ENCODE measurements at regions not wholly inside any gene's neighbourhood (a gene's known extent, or its start where the extent isn't known, plus 50 kb on each side); places are given as distances from the start of the nearest gene placed in this dataset.

- no peaks in the 10 kb centered on the region for H3K27me3 ChIP-seq (ENCODE audit: control insufficient read depth in 1 of 2, insufficient read depth in 2 of 2, low read length in 2 of 2)
- no peak overlapping the region for H3K27ac Mint-ChIP-seq
- H3K36me3 Mint-ChIP-seq (ENCODE audit: low read depth) = no peaks in the 10 kb centered on the region
- peaks cover 0 to 3% of the 10 kb centered on the region in 2 experiments for H3K9me3 ChIP-seq (ENCODE audit: control insufficient read depth in 1 of 2, insufficient read depth in 1 of 2, low read length in 2 of 2)
- POLR2A ChIA-PET = no interaction called here
- intact Hi-C loops (cut with DNase I, micrococcal nuclease) = no loop called here
- no peaks in the 10 kb centered on the region for H3K4me1 ChIP-seq (ENCODE audit: insufficient read depth, low read length)
- peaks cover 2% of the 10 kb centered on the region for H3K9me3 Mint-ChIP-seq
- no peak overlapping the region for H3K27ac ChIP-seq (ENCODE audit: low read depth in 1 of 2, low read length in 2 of 2)
- no peak for TF ChIP-seq CTCF (IDR thresholded peaks at IDR 0.05)
- DNase-seq = no peak
- CTCF ChIA-PET = no interaction called here
- ATAC-seq (ENCODE audit: poor library complexity) = no peak
- H3K4me3 Mint-ChIP-seq = no peak overlapping the region
- no peak overlapping the region for H3K4me3 ChIP-seq (ENCODE audit: low read length)
- no peaks in the 10 kb centered on the region for H3K27me3 Mint-ChIP-seq
- H3K36me3 ChIP-seq (ENCODE audit: insufficient read depth, low read length) = no peaks in the 10 kb centered on the region
- H3K4me1 Mint-ChIP-seq (ENCODE audit: low read depth) = no peaks in the 10 kb centered on the region
Observed at GRCh38 chr11:109808569-109808968, 284.6 kb upstream of the ZC3H12C start.

GRCh38 chr11:109814824-109815223 is 278.4 kb upstream of the ZC3H12C start:
- Histone ChIP-seq H3K9me3 (ENCODE audit: control insufficient read depth in 1 of 2, insufficient read depth in 1 of 2, low read length in 2 of 2) (no peaks in the 10 kb centered on the region), H3K27ac (ENCODE audit: low read depth in 1 of 2, low read length in 2 of 2) (no peak overlapping the region), H3K36me3 (ENCODE audit: insufficient read depth, low read length) (no peaks in the 10 kb centered on the region), H3K27me3 (ENCODE audit: control insufficient read depth in 1 of 2, insufficient read depth in 2 of 2, low read length in 2 of 2) (peaks cover 0 to 3% of the 10 kb centered on the region in 2 experiments), H3K4me1 (ENCODE audit: insufficient read depth, low read length) (no peaks in the 10 kb centered on the region), H3K4me3 (ENCODE audit: low read length) (no peak overlapping the region)
- Mint-ChIP-seq H3K27ac (no peak overlapping the region), H3K27me3 (no peaks in the 10 kb centered on the region), H3K4me3 (no peak overlapping the region), H3K36me3 (ENCODE audit: low read depth) (no peaks in the 10 kb centered on the region), H3K9me3 (no peaks in the 10 kb centered on the region), H3K4me1 (ENCODE audit: low read depth) (peaks cover 15% of the 10 kb centered on the region)
- CTCF ChIA-PET = no interaction called here
- intact Hi-C loops (cut with DNase I, micrococcal nuclease) = no loop called here
- no peak for DNase-seq
- TF ChIP-seq CTCF (IDR thresholded peaks at IDR 0.05) = no peak
- ATAC-seq (ENCODE audit: poor library complexity) = no peak
- POLR2A ChIA-PET = no interaction called here

GRCh38 chr11:109815500-109816150 is 277.6 kb upstream of the ZC3H12C start:
- Histone ChIP-seq H3K27ac (ENCODE audit: low read depth in 1 of 2, low read length in 2 of 2) (no peak overlapping the region), H3K4me1 (ENCODE audit: insufficient read depth, low read length) (no peaks in the 10 kb centered on the region), H3K9me3 (ENCODE audit: control insufficient read depth in 1 of 2, insufficient read depth in 1 of 2, low read length in 2 of 2) (no peaks in the 10 kb centered on the region), H3K27me3 (ENCODE audit: control insufficient read depth in 1 of 2, insufficient read depth in 2 of 2, low read length in 2 of 2) (peaks cover 0 to 3% of the 10 kb centered on the region in 2 experiments), H3K36me3 (ENCODE audit: insufficient read depth, low read length) (no peaks in the 10 kb centered on the region), H3K4me3 (ENCODE audit: low read length) (no peak overlapping the region)
- ChIA-PET CTCF (no interaction called here), POLR2A (no interaction called here)
- Mint-ChIP-seq H3K27ac (no peak overlapping the region), H3K27me3 (no peaks in the 10 kb centered on the region), H3K36me3 (ENCODE audit: low read depth) (no peaks in the 10 kb centered on the region), H3K4me1 (ENCODE audit: low read depth) (peaks cover 15% of the 10 kb centered on the region), H3K4me3 (no peak overlapping the region), H3K9me3 (no peaks in the 10 kb centered on the region)
- no peak for TF ChIP-seq CTCF (IDR thresholded peaks at IDR 0.05)
- ATAC-seq (ENCODE audit: poor library complexity) (no peak), DNase-seq (no peak)
- intact Hi-C loops (cut with DNase I, micrococcal nuclease) = no loop called here
